ENCODE measurements at regions not wholly inside any gene's neighbourhood (a gene's known extent, or its start where the extent isn't known, plus 50 kb on each side); places are given as distances from the start of the nearest gene placed in this dataset.

- H3K4me3 ChIP-seq (ENCODE audit: low read length): no peak overlapping the region
- no peak for DNase-seq (ENCODE audit: low read depth)
- no peak for TF ChIP-seq CTCF (conservative IDR thresholded peaks at IDR 0.05; ENCODE audit: low read depth, low read length)
These were observed 57.5 kb upstream of the TRPM1 start for GRCh38 chr15:31158858-31159569.

DNA sequence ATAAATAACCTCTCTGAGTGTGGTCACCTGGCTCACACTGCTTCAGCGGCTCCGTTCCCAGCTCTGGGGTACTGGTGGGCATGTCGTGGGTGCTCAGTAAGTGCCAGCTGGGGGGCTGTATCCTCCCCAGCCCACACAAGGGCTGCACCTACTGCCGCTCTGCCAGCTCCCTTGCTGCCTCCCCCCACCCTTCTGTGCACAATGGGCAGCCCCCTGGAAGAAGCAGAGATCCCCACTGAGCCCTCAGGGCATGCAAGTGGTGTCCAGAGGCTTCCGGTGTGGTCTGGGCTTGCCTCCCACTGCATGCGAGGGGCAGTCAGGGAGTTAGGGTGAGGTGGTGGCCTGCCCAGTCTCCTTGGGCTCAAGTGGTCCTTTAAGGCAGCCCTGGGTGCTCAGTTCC is 58.3 kb upstream of the TRPM1 start:
- no peak for TF ChIP-seq CTCF (conservative IDR thresholded peaks at IDR 0.05; ENCODE audit: low read depth, low read length)
- DNase-seq (ENCODE audit: low read depth): no peak
- H3K4me3 ChIP-seq (ENCODE audit: low read length): no peak overlapping the region

GRCh38 chr15:31160297-31160696 is 58.8 kb upstream of the TRPM1 start:
- TF ChIP-seq CTCF (conservative IDR thresholded peaks at IDR 0.05; ENCODE audit: low read depth, low read length): no peak
- no peak for DNase-seq (ENCODE audit: low read depth)
- H3K4me3 ChIP-seq (ENCODE audit: low read length): no peak overlapping the region

- no peak for TF ChIP-seq CTCF (conservative IDR thresholded peaks at IDR 0.05; ENCODE audit: low read depth, low read length)
- no peak for DNase-seq (ENCODE audit: low read depth)
These were observed 59.4 kb upstream of the TRPM1 start for GRCh38 chr15:31160740-31161495.

GRCh38 chr15:31161951-31162350 is 60.4 kb upstream of the TRPM1 start:
- TF ChIP-seq CTCF (conservative IDR thresholded peaks at IDR 0.05; ENCODE audit: low read depth, low read length): no peak
- no peak for DNase-seq (ENCODE audit: low read depth)
- no peak overlapping the region for H3K4me3 ChIP-seq (ENCODE audit: low read length)

More at GRCh38 chr15:31160740-31161495, 59.4 kb upstream of the TRPM1 start:
- H3K4me3 ChIP-seq (ENCODE audit: low read length): no peak overlapping the region

GRCh38 chr15:31162721-31163510 is 61.4 kb upstream of the TRPM1 start:
- no peak overlapping the region for H3K4me3 ChIP-seq (ENCODE audit: low read length)
- no peak for TF ChIP-seq CTCF (conservative IDR thresholded peaks at IDR 0.05; ENCODE audit: low read depth, low read length)
- no peak for DNase-seq (ENCODE audit: low read depth)

Data from retinal pigment epithelial cell (primary cell).